OCI-LY7 (cell line): ENCODE measurements at regions not wholly inside any gene's neighbourhood (a gene's known extent, or its start where the extent isn't known, plus 50 kb on each side); places are given as distances from the start of the nearest gene placed in this dataset.

Experiments
- BruUV-seq: library from RNA; stranded (reverse); fragments of 400-500 nt; replicated peaks from 2 replicates; lab custom pipeline; 2021; lab: Mats Ljungman, UMichigan
- CTCF ChIA-PET: fragments of 300-600 bp; sonication (Branson Sonifier 250); formaldehyde crosslinking; loops from one replicate; lab custom pipeline; 2022; ENCODE audit warnings: antibody characterized with exemption; ENCODE audit not compliant: unreplicated experiment; lab: Charles Lee
- POLR2A ChIA-PET: fragments of 300-600 bp; sonication (Branson Sonifier 250); formaldehyde crosslinking; loops from one replicate; lab custom pipeline; 2022; ENCODE audit warnings: antibody characterized with exemption; lab: Charles Lee
- DNase-seq: peaks from one replicate; pipeline ENCODE4 v3.0.0-alpha.2; 2015; ENCODE audit warnings: low spot score
- H2AFZ ChIP-seq: fragments of 200-600 bp; sonication (generic), shearing (Covaris generic); 2 replicates; pipeline ENCODE4 v1.6.1; 2014; ENCODE audit warnings: mild to moderate bottlenecking, antibody characterized with exemption, low read length, moderate library complexity
- H3K27ac ChIP-seq: fragments of 200-600 bp; sonication (generic); 2 replicates; pipeline ENCODE4 v1.5.1; 2014; ENCODE audit warnings: mixed run types, low read depth, mild to moderate bottlenecking, moderate library complexity, low read length, inconsistent platforms; ENCODE audit not compliant: poor library complexity, severe bottlenecking
- H3K36me3 ChIP-seq: fragments of 200-600 bp; sonication (generic); 2 replicates; pipeline ENCODE4 v1.6.1; 2014; ENCODE audit warnings: mild to moderate bottlenecking, antibody characterized with exemption, low read length, moderate library complexity, mixed read lengths; ENCODE audit not compliant: insufficient read depth
- H3K4me1 ChIP-seq: fragments of 200-600 bp; sonication (generic); 2 replicates; pipeline ENCODE4 v1.5.1; 2014; ENCODE audit warnings: mild to moderate bottlenecking, low read length; ENCODE audit not compliant: insufficient read depth, poor library complexity, severe bottlenecking
- H3K4me2 ChIP-seq: fragments of 200-600 bp; sonication (generic); 2 replicates; pipeline ENCODE4 v1.6.1; 2014; ENCODE audit warnings: mild to moderate bottlenecking, low read length
- H3K4me3 ChIP-seq: fragments of 200-600 bp; sonication (generic); 2 replicates; pipeline ENCODE4 v1.5.1; 2014; ENCODE audit warnings: mild to moderate bottlenecking, low read depth, low read length; ENCODE audit not compliant: poor library complexity, severe bottlenecking
- H3K79me2 ChIP-seq: fragments of 200-600 bp; sonication (generic); 2 replicates; pipeline ENCODE4 v1.6.1; 2016; ENCODE audit warnings: low read depth, mild to moderate bottlenecking, low read length, moderate library complexity, mixed read lengths; ENCODE audit not compliant: insufficient read depth
- H3K9me2 ChIP-seq: fragments of 200-600 bp; sonication (generic); 2 replicates; pipeline ENCODE4 v1.6.1; 2016; ENCODE audit warnings: mild to moderate bottlenecking, low read length, mixed read lengths; ENCODE audit not compliant: insufficient read depth
- H3K9me3 ChIP-seq: fragments of 200-600 bp; sonication (generic); 2 replicates; pipeline ENCODE4 v1.6.1; 2014; ENCODE audit warnings: mild to moderate bottlenecking, mixed run types, low read length, mixed read lengths
- H4K20me1 ChIP-seq: fragments of 200-600 bp; sonication (generic); 2 replicates; pipeline ENCODE4 v1.6.1; 2014; ENCODE audit warnings: mild to moderate bottlenecking, antibody characterized with exemption, low read length, moderate library complexity, mixed read lengths; ENCODE audit not compliant: insufficient read depth
- EZH2phosphoT487 ChIP-seq: fragments of 200-600 bp; sonication (generic); IDR thresholded peaks from 2 replicates; pipeline ENCODE4 v1.6.1; 2018; ENCODE audit warnings: low read depth, borderline replicate concordance, mild to moderate bottlenecking, mixed run types, antibody characterized with exemption, low read length, moderate library complexity, mixed read lengths
- intact Hi-C: fragments of 100-400 bp; cut with micrococcal nuclease; formaldehyde crosslinking; loops from one replicate; pipeline ENCODE4 v1.10.0; 2022; ENCODE audit not compliant: unreplicated experiment
- TF ChIP-seq, protein P1 (sequence below): fragments of 200-600 bp; sonication (generic); conservative IDR thresholded peaks from 2 replicates; pipeline ENCODE4 v1.5.1; 2014; ENCODE audit warnings: mild to moderate bottlenecking, antibody characterized with exemption, low read length, moderate library complexity, mixed read lengths

DNA sequence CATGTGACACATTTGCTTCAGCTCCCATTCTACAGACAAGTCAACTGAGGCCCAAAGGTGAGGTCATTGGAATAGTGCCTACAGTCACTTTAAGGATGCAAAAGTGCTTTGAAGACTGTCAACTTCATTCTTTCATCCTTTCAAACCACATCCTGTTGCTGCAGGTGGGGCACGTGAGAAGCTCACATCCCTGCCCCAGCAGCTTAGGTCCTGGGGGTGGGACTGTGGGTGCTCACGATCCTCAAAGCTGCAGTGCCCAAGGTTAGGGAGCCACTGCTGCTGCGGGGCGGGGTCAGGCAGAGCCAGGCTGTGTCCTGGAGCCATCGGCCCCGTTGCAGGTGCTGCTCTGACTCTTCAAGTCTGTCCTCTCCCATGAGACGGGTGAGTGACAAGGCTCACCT lies 57.9 kb upstream of the IER5L start:
- no peaks in the 10 kb centered on the region for H4K20me1 ChIP-seq
- peak overlapping the region; percentile 68 for H3K4me2 ChIP-seq
- peak overlapping the region; percentile 15; the same call in 1 of the 2 replicates for H2AFZ ChIP-seq
- peak; percentile 95 for DNase-seq
- peak overlapping the region; percentile 56 for H3K4me3 ChIP-seq
- 0 out of 2 replicates have a peak, but pooled peaks cover 5% of the 10 kb centered on the region for H3K9me3 ChIP-seq
- H3K79me2 ChIP-seq, result no peaks in the 10 kb centered on the region
- BruUV-seq, result no TSS peak
- H3K4me1 ChIP-seq, result peaks cover 39% of the 10 kb centered on the region
- H3K9me2 ChIP-seq, result no peaks in the 10 kb centered on the region
- no peaks in the 10 kb centered on the region for H3K36me3 ChIP-seq
- CTCF ChIA-PET, result interaction anchor here (0.5 to 0.6 kb wide), 3 partner anchors 40 to 93 kb away, joined by 3 to 5 read pairs (median 4); no protein-coding TSS in a partner anchor
- POLR2A ChIA-PET, result interaction anchor here (0.8 to 1.2 kb wide), 3 partner anchors 8 to 378 kb away, joined by 3 to 6 read pairs (median 3); partner anchors contain the start of gene IER5L
- intact Hi-C loops, result loop anchor here (1.0 to 5.0 kb wide), 2 partner anchors 34 to 59 kb away; partner anchors contain the start of gene IER5L
- H3K27ac ChIP-seq, result peak overlapping the region; percentile 66
- TF ChIP-seq EZH2phosphoT487, result no peak
- TF ChIP-seq, protein P1, sequence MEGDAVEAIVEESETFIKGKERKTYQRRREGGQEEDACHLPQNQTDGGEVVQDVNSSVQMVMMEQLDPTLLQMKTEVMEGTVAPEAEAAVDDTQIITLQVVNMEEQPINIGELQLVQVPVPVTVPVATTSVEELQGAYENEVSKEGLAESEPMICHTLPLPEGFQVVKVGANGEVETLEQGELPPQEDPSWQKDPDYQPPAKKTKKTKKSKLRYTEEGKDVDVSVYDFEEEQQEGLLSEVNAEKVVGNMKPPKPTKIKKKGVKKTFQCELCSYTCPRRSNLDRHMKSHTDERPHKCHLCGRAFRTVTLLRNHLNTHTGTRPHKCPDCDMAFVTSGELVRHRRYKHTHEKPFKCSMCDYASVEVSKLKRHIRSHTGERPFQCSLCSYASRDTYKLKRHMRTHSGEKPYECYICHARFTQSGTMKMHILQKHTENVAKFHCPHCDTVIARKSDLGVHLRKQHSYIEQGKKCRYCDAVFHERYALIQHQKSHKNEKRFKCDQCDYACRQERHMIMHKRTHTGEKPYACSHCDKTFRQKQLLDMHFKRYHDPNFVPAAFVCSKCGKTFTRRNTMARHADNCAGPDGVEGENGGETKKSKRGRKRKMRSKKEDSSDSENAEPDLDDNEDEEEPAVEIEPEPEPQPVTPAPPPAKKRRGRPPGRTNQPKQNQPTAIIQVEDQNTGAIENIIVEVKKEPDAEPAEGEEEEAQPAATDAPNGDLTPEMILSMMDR, result no peak

DNA sequence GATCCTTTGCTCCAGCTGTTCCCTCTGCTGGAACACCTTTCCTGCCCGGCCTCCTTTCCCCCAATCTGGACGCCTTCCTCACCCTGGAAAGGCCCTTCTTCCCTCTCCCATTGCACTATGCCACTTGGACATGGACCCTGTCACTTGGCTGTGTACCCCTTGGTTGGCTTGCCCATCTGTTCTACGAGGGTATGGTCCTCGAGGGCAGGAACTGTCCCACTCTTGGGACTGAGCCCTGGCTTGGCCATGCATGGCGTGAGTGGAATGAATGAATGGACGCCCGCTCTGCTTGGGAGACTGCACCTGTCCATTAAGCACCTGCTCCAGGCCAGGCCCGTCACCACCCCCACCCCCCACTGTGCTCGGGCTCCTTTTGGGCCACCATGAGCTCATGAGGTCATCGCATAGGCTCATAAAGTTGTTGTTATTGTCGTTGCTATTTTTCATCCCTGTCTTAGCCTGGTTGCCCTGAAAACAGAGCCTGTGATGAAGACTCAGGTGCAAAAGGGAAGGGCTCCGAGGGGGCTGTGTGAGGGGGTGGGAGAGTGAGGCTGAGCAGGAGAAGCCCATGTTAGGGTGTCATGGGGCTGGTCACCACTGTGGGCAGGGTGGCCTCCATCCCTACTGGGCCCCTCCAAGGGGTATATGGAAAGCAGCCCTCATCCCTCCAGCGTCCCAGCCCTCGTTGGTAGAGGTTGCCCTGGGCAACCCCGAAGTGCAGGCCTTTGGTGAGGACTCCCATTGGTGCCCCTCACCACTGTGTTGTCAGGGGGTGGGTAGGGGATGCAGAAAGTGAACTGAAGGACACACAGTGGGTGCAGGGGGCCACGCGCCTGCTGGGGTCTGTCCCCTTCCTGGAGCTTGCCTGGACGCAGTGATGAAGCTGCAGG lies 57.2 kb upstream of the IER5L start:
- TF ChIP-seq, protein P1, result no peak
- no peak for TF ChIP-seq EZH2phosphoT487

More for the DNA sequence above, 57.2 kb upstream of the IER5L start:
- Histone ChIP-seq H3K79me2 (no peaks in the 10 kb centered on the region), H3K36me3 (no peaks in the 10 kb centered on the region), H2AFZ (no peak overlapping the region; the same call in 1 of the 2 replicates), H3K9me2 (no peaks in the 10 kb centered on the region), H3K4me1 (peaks cover 41% of the 10 kb centered on the region), H3K4me3 (peak overlapping the region; percentile 56), H3K4me2 (peak overlapping the region; percentile 68), H3K27ac (peak overlapping the region; percentile 66), H3K9me3 (0 out of 2 replicates have a peak, but pooled peaks cover 5% of the 10 kb centered on the region), H4K20me1 (no peaks in the 10 kb centered on the region)
- BruUV-seq, result no TSS peak
- intact Hi-C loops, result loop anchor here (5.0 kb wide), 1 partner anchor 58 kb away; the partner anchor contains the start of gene IER5L
- no peak for DNase-seq
- ChIA-PET CTCF (interaction anchor here (0.5 to 0.6 kb wide), 4 partner anchors 42 to 1108 kb away, joined by 4 to 10 read pairs (median 5); no protein-coding TSS in a partner anchor), POLR2A (interaction anchor here (0.6 to 1.2 kb wide), 3 partner anchors 8 to 654 kb away, joined by 3 to 6 read pairs (median 3); partner anchors contain the start of gene IER5L)
